DND-41 (cell line): ENCODE measurements at regions not wholly inside any gene's neighbourhood (a gene's known extent, or its start where the extent isn't known, plus 50 kb on each side); places are given as distances from the start of the nearest gene placed in this dataset.

Source experiments
- ATAC-seq: fragments of 200-7000 bp; cut with Tn5 transposase; 3 replicates; pipeline ENCODE4 v1.9.1; 2021; ENCODE audit warnings: low read depth; ENCODE audit not compliant: insufficient read depth
- DNase-seq: peaks from one replicate; pipeline ENCODE4 v3.0.0-alpha.2; 2020
- H2AFZ ChIP-seq: 2 replicates; pipeline ENCODE4 v1.6.0; 2012; ENCODE audit warnings: low read depth, low read length
- H3K27ac ChIP-seq: 2 replicates; pipeline ENCODE4 v1.5.1; 2012; ENCODE audit warnings: low read length, inconsistent platforms
- H3K27me3 ChIP-seq: fragments of 200-600 bp; sonication (generic); 2 replicates; pipeline ENCODE4 v1.6.0; 2012; ENCODE audit warnings: low read length, mild to moderate bottlenecking, inconsistent platforms; ENCODE audit not compliant: insufficient read depth, poor library complexity
- H3K36me3 ChIP-seq: 2 replicates; pipeline ENCODE4 v1.5.1; 2012; ENCODE audit warnings: low read length, inconsistent platforms; ENCODE audit not compliant: insufficient read depth
- H3K4me1 ChIP-seq: 2 replicates; pipeline ENCODE4 v1.5.1; 2012; ENCODE audit warnings: mild to moderate bottlenecking, low read length; ENCODE audit not compliant: insufficient read depth
- H3K4me2 ChIP-seq: 2 replicates; pipeline ENCODE4 v1.6.0; 2012; ENCODE audit warnings: mild to moderate bottlenecking, moderate library complexity, low read length, inconsistent platforms; ENCODE audit not compliant: insufficient read depth
- H3K4me3 ChIP-seq, 2 experiments: fragments of 200-600 bp in 1 of 2; shearing (Covaris generic) in 1 of 2; 2 replicates each; pipeline ENCODE4 v1.5.1; 2012 to 2016; ENCODE audit warnings: inconsistent platforms in 2 of 2, low read length in 2 of 2, mild to moderate bottlenecking in 2 of 2, low read depth in 1 of 2, moderate library complexity in 1 of 2
- H3K79me2 ChIP-seq: 2 replicates; pipeline ENCODE4 v1.6.0; 2012; ENCODE audit warnings: low read length, inconsistent platforms; ENCODE audit not compliant: insufficient read depth
- H3K9ac ChIP-seq: 2 replicates; pipeline ENCODE4 v1.6.0; 2012; ENCODE audit warnings: low read depth, mild to moderate bottlenecking, inconsistent platforms, low read length, moderate library complexity
- H3K9me3 ChIP-seq: 2 replicates; pipeline ENCODE4 v1.5.1; 2012; ENCODE audit warnings: low read length, moderate library complexity, mild to moderate bottlenecking, inconsistent platforms; ENCODE audit not compliant: insufficient read depth, severe bottlenecking
- H4K20me1 ChIP-seq: 2 replicates; pipeline ENCODE4 v1.6.0; 2012; ENCODE audit warnings: low read length; ENCODE audit not compliant: insufficient read depth
- CTCF ChIP-seq: IDR thresholded peaks from 2 replicates; pipeline ENCODE4 v1.5.1; 2012; ENCODE audit warnings: borderline replicate concordance, low read length, moderate library complexity, mild to moderate bottlenecking; ENCODE audit not compliant: poor library complexity, severe bottlenecking; ENCODE audit errors: extremely low read depth
- EZH2 ChIP-seq: IDR thresholded peaks from 3 replicates; pipeline ENCODE4 v1.6.1; 2012; ENCODE audit warnings: borderline replicate concordance, low read depth, mild to moderate bottlenecking, moderate library complexity, low read length, inconsistent platforms; ENCODE audit not compliant: severe bottlenecking

DNA sequence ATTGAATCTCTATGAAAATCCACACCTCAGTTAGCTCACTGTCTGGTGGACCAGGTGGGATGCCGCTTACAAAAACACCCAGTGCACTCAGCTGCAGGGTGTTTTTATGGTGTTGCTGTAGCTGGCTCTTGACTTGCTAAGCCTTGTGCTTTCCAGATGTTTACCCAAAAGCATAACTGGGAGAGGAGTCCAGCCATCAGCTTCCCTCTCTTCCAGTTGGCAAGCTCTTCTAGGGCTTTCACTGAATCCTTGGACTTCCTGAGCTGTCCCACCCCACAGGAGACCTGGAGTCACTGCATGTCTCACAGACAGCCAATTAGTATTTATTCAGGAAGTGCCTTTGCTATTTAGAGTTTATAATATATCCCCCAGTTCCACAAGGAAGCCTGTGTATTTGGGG is 210.9 kb downstream of the FNDC1 start:
- no peak for ATAC-seq
- Histone ChIP-seq H3K79me2 (no peaks in the 10 kb centered on the region), H3K9ac (no peak overlapping the region), H3K4me1 (no peaks in the 10 kb centered on the region), H3K4me2 (no peak overlapping the region), H3K27me3 (peaks cover 12% of the 10 kb centered on the region), H3K4me3 (no peak overlapping the region), H2AFZ (no peak overlapping the region), H4K20me1 (no peaks in the 10 kb centered on the region), H3K9me3 (no peaks in the 10 kb centered on the region), H3K36me3 (no peaks in the 10 kb centered on the region), H3K27ac (no peak overlapping the region)
- DNase-seq = no peak
- no peak for TF ChIP-seq CTCF
- TF ChIP-seq EZH2 = no peak

GRCh38 chr6:159378411-159379328 is 209.5 kb downstream of the FNDC1 start:
- ATAC-seq = no peak
- no peak overlapping the region for H2AFZ ChIP-seq
- H3K4me1 ChIP-seq = no peaks in the 10 kb centered on the region
- no peaks in the 10 kb centered on the region for H4K20me1 ChIP-seq
- H3K27me3 ChIP-seq = peaks cover 6% of the 10 kb centered on the region
- H3K4me3 ChIP-seq = no peak overlapping the region
- no peak overlapping the region for H3K27ac ChIP-seq
- H3K9ac ChIP-seq = no peak overlapping the region
- no peaks in the 10 kb centered on the region for H3K36me3 ChIP-seq
- H3K4me2 ChIP-seq = no peak overlapping the region
- no peaks in the 10 kb centered on the region for H3K79me2 ChIP-seq
- no peak for DNase-seq
- H3K9me3 ChIP-seq = no peaks in the 10 kb centered on the region
- TF ChIP-seq EZH2 (no peak), CTCF (no peak)

DNA sequence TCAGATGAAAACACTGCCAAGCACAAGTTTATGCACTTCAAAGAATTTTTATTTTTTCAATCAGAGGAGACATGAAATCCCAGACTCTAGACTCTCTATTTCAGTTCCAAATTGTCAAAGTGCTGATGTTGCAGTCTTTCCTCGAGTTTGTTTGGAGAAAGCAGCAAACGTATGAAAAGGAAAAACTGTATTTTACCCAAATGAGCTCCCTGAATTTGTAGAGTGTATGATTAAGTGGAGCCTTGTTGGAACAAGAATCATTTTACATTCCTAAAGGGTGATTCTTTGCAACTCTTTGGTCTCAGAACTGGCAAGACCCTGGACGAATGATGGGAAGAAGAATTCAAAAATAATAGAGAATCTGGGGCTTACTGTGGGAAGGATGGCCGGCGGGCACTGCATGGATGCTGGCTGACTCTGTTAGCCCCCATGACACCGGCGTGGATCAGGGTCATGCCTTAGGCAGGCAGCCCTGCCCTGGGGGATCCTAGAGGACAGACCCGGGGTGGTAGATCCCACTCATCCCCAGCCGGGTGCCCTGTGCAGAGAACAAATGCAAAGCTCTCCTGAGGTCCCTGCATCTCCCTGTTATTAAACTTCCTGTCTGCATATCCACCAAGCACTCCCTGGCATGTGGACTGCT is 207.4 kb downstream of the FNDC1 start:
- H3K27ac ChIP-seq = no peak overlapping the region
- ATAC-seq (no peak), DNase-seq (no peak)
- no peaks in the 10 kb centered on the region for H3K9me3 ChIP-seq
- no peaks in the 10 kb centered on the region for H3K79me2 ChIP-seq
- no peak overlapping the region for H3K9ac ChIP-seq
- no peaks in the 10 kb centered on the region for H4K20me1 ChIP-seq
- H3K4me3 ChIP-seq = no peak overlapping the region
- TF ChIP-seq CTCF = no peak
- no peak for TF ChIP-seq EZH2
- no peaks in the 10 kb centered on the region for H3K27me3 ChIP-seq
- no peak overlapping the region for H3K4me2 ChIP-seq
- H3K36me3 ChIP-seq = no peaks in the 10 kb centered on the region
- H3K4me1 ChIP-seq = no peaks in the 10 kb centered on the region
- H2AFZ ChIP-seq = no peak overlapping the region
